ENCODE measurements at regions not wholly inside any gene's neighbourhood (a gene's known extent, or its start where the extent isn't known, plus 50 kb on each side); places are given as distances from the start of the nearest gene placed in this dataset.

DNA sequence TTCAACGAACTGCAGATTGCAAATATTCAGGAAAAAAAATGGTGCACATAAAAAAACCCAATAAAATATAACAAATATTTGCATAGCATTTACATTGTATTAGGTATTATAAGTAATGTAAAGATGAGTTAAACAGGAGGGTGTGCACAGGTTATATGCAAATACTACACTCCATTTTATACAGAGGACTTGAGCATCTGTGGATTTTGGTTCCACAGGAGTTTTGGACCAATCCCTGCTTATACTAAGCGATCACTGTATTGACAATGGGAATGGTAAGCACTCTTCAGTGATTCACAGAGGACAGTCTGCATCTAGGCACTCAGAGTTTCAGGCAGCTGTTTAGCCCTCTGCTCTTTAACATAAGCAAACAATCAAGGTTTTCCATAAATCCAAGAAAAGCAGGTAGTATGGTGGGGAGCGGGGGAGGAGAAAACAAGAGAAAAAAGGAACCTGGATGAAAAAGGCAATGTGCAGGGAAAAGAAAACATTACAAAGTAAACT is 206.0 kb upstream of the PARD3B start:
- Histone ChIP-seq H3K27ac (ENCODE audit: low read depth in 2 of 2, low read length in 1 of 2) (no peak overlapping the region), H3K9me3 (ENCODE audit: control insufficient read depth in 2 of 2, insufficient read depth in 1 of 2, low read depth in 1 of 2, low read length in 1 of 2) (no peaks in the 10 kb centered on the region), H3K36me3 (ENCODE audit: control insufficient read depth in 2 of 2, insufficient read depth in 2 of 2, low read length in 1 of 2) (no peaks in the 10 kb centered on the region), H3K4me3 (ENCODE audit: low read depth in 1 of 2, low read length in 2 of 2) (no peak overlapping the region), H3K4me1 (ENCODE audit: control insufficient read depth in 2 of 2, insufficient read depth in 2 of 2, low read length in 1 of 2) (no peaks in the 10 kb centered on the region), H3K27me3 (ENCODE audit: control insufficient read depth in 1 of 2, insufficient read depth in 2 of 2, low read length in 2 of 2) (no peaks in the 10 kb centered on the region)
- 93 to 95% methylated on average over 3 of the region's 3 CpGs for WGBS, 2 donors

- H3K4me1 ChIP-seq (ENCODE audit: control insufficient read depth in 2 of 2, insufficient read depth in 2 of 2, low read length in 1 of 2) = no peaks in the 10 kb centered on the region
- no peaks in the 10 kb centered on the region for H3K27me3 ChIP-seq (ENCODE audit: control insufficient read depth in 1 of 2, insufficient read depth in 2 of 2, low read length in 2 of 2)
- 74 to 82% methylated on average over 6 of the region's 6 CpGs for WGBS, 2 donors
Measured at GRCh38 chr2:204340511-204340910, 204.8 kb upstream of the PARD3B start.

GRCh38 chr2:204341887-204342276 is 203.4 kb upstream of the PARD3B start:
- H3K27me3 ChIP-seq (ENCODE audit: control insufficient read depth in 1 of 2, insufficient read depth in 2 of 2, low read length in 2 of 2) = no peaks in the 10 kb centered on the region
- H3K4me3 ChIP-seq (ENCODE audit: low read depth in 1 of 2, low read length in 2 of 2) = no peak overlapping the region
- H3K36me3 ChIP-seq (ENCODE audit: control insufficient read depth in 2 of 2, insufficient read depth in 2 of 2, low read length in 1 of 2) = no peaks in the 10 kb centered on the region
- no peaks in the 10 kb centered on the region for H3K4me1 ChIP-seq (ENCODE audit: control insufficient read depth in 2 of 2, insufficient read depth in 2 of 2, low read length in 1 of 2)
- no peaks in the 10 kb centered on the region for H3K9me3 ChIP-seq (ENCODE audit: control insufficient read depth in 2 of 2, insufficient read depth in 1 of 2, low read depth in 1 of 2, low read length in 1 of 2)
- 68 to 69% methylated on average over 2 of the region's 2 CpGs for WGBS, 2 donors
- no peak overlapping the region for H3K27ac ChIP-seq (ENCODE audit: low read depth in 2 of 2, low read length in 1 of 2)

More at GRCh38 chr2:204340511-204340910, 204.8 kb upstream of the PARD3B start:
- Histone ChIP-seq H3K9me3 (ENCODE audit: control insufficient read depth in 2 of 2, insufficient read depth in 1 of 2, low read depth in 1 of 2, low read length in 1 of 2) (no peaks in the 10 kb centered on the region), H3K4me3 (ENCODE audit: low read depth in 1 of 2, low read length in 2 of 2) (no peak overlapping the region), H3K36me3 (ENCODE audit: control insufficient read depth in 2 of 2, insufficient read depth in 2 of 2, low read length in 1 of 2) (no peaks in the 10 kb centered on the region), H3K27ac (ENCODE audit: low read depth in 2 of 2, low read length in 1 of 2) (no peak overlapping the region)

GRCh38 chr2:204343685-204344084 is 201.6 kb upstream of the PARD3B start:
- H3K27ac ChIP-seq (ENCODE audit: low read depth in 2 of 2, low read length in 1 of 2) = no peak overlapping the region
- H3K36me3 ChIP-seq (ENCODE audit: control insufficient read depth in 2 of 2, insufficient read depth in 2 of 2, low read length in 1 of 2) = no peaks in the 10 kb centered on the region
- H3K4me1 ChIP-seq (ENCODE audit: control insufficient read depth in 2 of 2, insufficient read depth in 2 of 2, low read length in 1 of 2) = no peaks in the 10 kb centered on the region
- no peaks in the 10 kb centered on the region for H3K27me3 ChIP-seq (ENCODE audit: control insufficient read depth in 1 of 2, insufficient read depth in 2 of 2, low read length in 2 of 2)
- 90 to 93% methylated on average over 2 of the region's 2 CpGs for WGBS, 2 donors
- no peak overlapping the region for H3K4me3 ChIP-seq (ENCODE audit: low read depth in 1 of 2, low read length in 2 of 2)
- no peaks in the 10 kb centered on the region for H3K9me3 ChIP-seq (ENCODE audit: control insufficient read depth in 2 of 2, insufficient read depth in 1 of 2, low read depth in 1 of 2, low read length in 1 of 2)

DNA sequence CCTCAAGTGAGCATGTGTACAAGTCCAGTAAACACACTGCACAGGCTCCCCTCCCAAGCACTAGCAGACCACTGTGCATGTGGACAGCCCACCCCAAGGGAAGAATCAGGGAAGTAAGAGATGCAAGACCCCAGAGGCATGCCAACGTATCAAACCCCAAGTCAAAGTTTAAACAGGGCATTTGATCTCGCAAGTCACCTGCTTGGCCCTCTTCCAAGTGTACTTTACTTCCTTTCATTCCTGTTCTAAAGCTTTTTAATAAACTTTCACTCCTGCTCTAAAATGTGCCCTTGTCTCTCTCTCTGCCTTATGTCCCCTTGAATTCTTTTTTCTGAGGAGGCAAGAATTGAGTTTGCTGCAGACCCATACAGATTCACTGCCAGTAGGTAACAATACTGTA is 201.2 kb upstream of the PARD3B start:
- no peaks in the 10 kb centered on the region for H3K4me1 ChIP-seq (ENCODE audit: control insufficient read depth in 2 of 2, insufficient read depth in 2 of 2, low read length in 1 of 2)
- H3K27ac ChIP-seq (ENCODE audit: low read depth in 2 of 2, low read length in 1 of 2) = no peak overlapping the region
- H3K27me3 ChIP-seq (ENCODE audit: control insufficient read depth in 1 of 2, insufficient read depth in 2 of 2, low read length in 2 of 2) = no peaks in the 10 kb centered on the region
- no peaks in the 10 kb centered on the region for H3K9me3 ChIP-seq (ENCODE audit: control insufficient read depth in 2 of 2, insufficient read depth in 1 of 2, low read depth in 1 of 2, low read length in 1 of 2)
- 19 to 31% methylated on average over 2 of the region's 2 CpGs for WGBS, 2 donors
- H3K4me3 ChIP-seq (ENCODE audit: low read depth in 1 of 2, low read length in 2 of 2) = no peak overlapping the region
- no peaks in the 10 kb centered on the region for H3K36me3 ChIP-seq (ENCODE audit: control insufficient read depth in 2 of 2, insufficient read depth in 2 of 2, low read length in 1 of 2)

DNA sequence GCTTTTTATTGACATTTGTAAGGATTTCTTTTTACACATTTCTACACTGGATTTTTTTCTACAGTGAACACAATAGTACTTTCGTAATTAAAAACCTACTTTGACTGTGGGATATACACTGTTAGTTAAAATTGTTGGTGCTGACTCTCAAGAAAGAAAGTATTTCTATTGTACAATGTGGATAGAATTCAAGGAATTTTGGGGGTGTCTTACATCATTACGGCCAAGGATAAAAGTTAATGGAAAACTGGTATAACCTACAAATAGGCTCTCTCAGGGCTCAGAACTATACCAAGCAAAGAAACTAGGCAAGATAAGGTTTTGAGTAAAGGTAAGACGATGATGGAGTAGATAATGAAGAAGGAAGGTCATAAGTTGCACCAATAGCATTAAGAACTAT is 198.4 kb upstream of the PARD3B start:
- H3K36me3 ChIP-seq (ENCODE audit: control insufficient read depth in 2 of 2, insufficient read depth in 2 of 2, low read length in 1 of 2) = no peaks in the 10 kb centered on the region
- H3K27ac ChIP-seq (ENCODE audit: low read depth in 2 of 2, low read length in 1 of 2) = no peak overlapping the region
- no peaks in the 10 kb centered on the region for H3K27me3 ChIP-seq (ENCODE audit: control insufficient read depth in 1 of 2, insufficient read depth in 2 of 2, low read length in 2 of 2)
- no peaks in the 10 kb centered on the region for H3K4me1 ChIP-seq (ENCODE audit: control insufficient read depth in 2 of 2, insufficient read depth in 2 of 2, low read length in 1 of 2)
- H3K9me3 ChIP-seq (ENCODE audit: control insufficient read depth in 2 of 2, insufficient read depth in 1 of 2, low read depth in 1 of 2, low read length in 1 of 2) = no peaks in the 10 kb centered on the region
- H3K4me3 ChIP-seq (ENCODE audit: low read depth in 1 of 2, low read length in 2 of 2) = no peak overlapping the region
- WGBS, 2 donors = 88 to 92% methylated on average over 3 of the region's 3 CpGs

- Histone ChIP-seq H3K36me3 (ENCODE audit: control insufficient read depth in 2 of 2, insufficient read depth in 2 of 2, low read length in 1 of 2) (no peaks in the 10 kb centered on the region), H3K4me3 (ENCODE audit: low read depth in 1 of 2, low read length in 2 of 2) (no peak overlapping the region), H3K27me3 (ENCODE audit: control insufficient read depth in 1 of 2, insufficient read depth in 2 of 2, low read length in 2 of 2) (no peaks in the 10 kb centered on the region), H3K4me1 (ENCODE audit: control insufficient read depth in 2 of 2, insufficient read depth in 2 of 2, low read length in 1 of 2) (no peaks in the 10 kb centered on the region), H3K27ac (ENCODE audit: low read depth in 2 of 2, low read length in 1 of 2) (no peak overlapping the region), H3K9me3 (ENCODE audit: control insufficient read depth in 2 of 2, insufficient read depth in 1 of 2, low read depth in 1 of 2, low read length in 1 of 2) (no peaks in the 10 kb centered on the region)
- 69 to 72% methylated on average over 4 of the region's 4 CpGs for WGBS, 2 donors
Measured at GRCh38 chr2:204353823-204354222, 191.5 kb upstream of the PARD3B start.

DNA sequence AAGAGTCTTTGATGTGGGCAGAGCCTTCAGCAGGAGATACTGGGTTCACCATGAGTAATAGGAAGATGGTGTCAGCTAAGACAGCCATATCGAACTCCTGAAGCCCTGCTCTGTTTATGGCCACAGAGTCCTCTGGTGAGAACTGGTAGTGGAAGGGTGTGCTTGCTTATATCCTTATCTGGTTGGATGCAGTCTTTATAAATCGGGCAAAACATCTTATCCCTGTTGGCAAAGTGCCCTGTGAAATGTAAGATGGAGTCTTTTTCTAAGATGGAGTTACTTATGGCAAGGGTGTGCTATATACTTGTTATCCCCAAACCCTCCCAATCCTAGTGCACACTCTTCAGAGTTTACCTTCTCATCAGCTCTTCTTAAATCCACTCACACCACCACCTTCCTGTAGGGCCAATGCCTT is 190.8 kb upstream of the PARD3B start:
- H3K4me3 ChIP-seq (ENCODE audit: low read depth in 1 of 2, low read length in 2 of 2) = no peak overlapping the region
- H3K27ac ChIP-seq (ENCODE audit: low read depth in 2 of 2, low read length in 1 of 2) = no peak overlapping the region
- H3K9me3 ChIP-seq (ENCODE audit: control insufficient read depth in 2 of 2, insufficient read depth in 1 of 2, low read depth in 1 of 2, low read length in 1 of 2) = no peaks in the 10 kb centered on the region
- no peaks in the 10 kb centered on the region for H3K36me3 ChIP-seq (ENCODE audit: control insufficient read depth in 2 of 2, insufficient read depth in 2 of 2, low read length in 1 of 2)
- 76 to 79% methylated on average over 2 of the region's 2 CpGs for WGBS, 2 donors
- H3K27me3 ChIP-seq (ENCODE audit: control insufficient read depth in 1 of 2, insufficient read depth in 2 of 2, low read length in 2 of 2) = no peaks in the 10 kb centered on the region
- no peaks in the 10 kb centered on the region for H3K4me1 ChIP-seq (ENCODE audit: control insufficient read depth in 2 of 2, insufficient read depth in 2 of 2, low read length in 1 of 2)

- Histone ChIP-seq H3K27ac (ENCODE audit: low read depth in 2 of 2, low read length in 1 of 2) (no peak overlapping the region), H3K9me3 (ENCODE audit: control insufficient read depth in 2 of 2, insufficient read depth in 1 of 2, low read depth in 1 of 2, low read length in 1 of 2) (no peaks in the 10 kb centered on the region), H3K4me3 (ENCODE audit: low read depth in 1 of 2, low read length in 2 of 2) (no peak overlapping the region), H3K36me3 (ENCODE audit: control insufficient read depth in 2 of 2, insufficient read depth in 2 of 2, low read length in 1 of 2) (no peaks in the 10 kb centered on the region), H3K27me3 (ENCODE audit: control insufficient read depth in 1 of 2, insufficient read depth in 2 of 2, low read length in 2 of 2) (no peaks in the 10 kb centered on the region), H3K4me1 (ENCODE audit: control insufficient read depth in 2 of 2, insufficient read depth in 2 of 2, low read length in 1 of 2) (no peaks in the 10 kb centered on the region)
- 60 to 67% methylated on average over 1 of the region's 1 CpG for WGBS, 2 donors
Measured at GRCh38 chr2:204355688-204356087, 189.6 kb upstream of the PARD3B start.

DNA sequence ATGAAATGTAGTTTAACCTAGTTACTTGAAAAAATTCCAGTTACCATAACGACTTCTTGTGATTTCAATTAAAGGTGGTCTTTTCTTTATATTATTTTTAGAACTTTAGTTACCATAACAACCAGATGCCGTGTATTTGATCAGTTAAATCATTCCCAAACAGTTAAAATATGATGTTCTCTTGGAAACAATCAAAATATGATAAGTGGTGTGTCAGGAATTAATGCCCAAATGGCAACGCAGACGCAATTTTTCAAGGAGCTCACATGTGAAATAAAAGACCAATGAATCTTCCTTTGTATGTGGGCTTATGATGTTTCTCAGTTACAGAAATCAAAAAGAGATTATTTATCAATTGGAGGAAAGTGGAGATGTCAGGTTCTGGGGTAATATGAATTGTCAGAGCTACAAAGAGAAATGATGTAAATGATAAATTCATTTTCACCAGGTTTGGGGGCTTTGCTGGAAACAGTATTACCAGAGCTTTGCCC is 189.1 kb upstream of the PARD3B start:
- Histone ChIP-seq H3K4me3 (ENCODE audit: low read depth in 1 of 2, low read length in 2 of 2) (no peak overlapping the region), H3K27ac (ENCODE audit: low read depth in 2 of 2, low read length in 1 of 2) (no peak overlapping the region), H3K27me3 (ENCODE audit: control insufficient read depth in 1 of 2, insufficient read depth in 2 of 2, low read length in 2 of 2) (no peaks in the 10 kb centered on the region), H3K36me3 (ENCODE audit: control insufficient read depth in 2 of 2, insufficient read depth in 2 of 2, low read length in 1 of 2) (no peaks in the 10 kb centered on the region), H3K9me3 (ENCODE audit: control insufficient read depth in 2 of 2, insufficient read depth in 1 of 2, low read depth in 1 of 2, low read length in 1 of 2) (no peaks in the 10 kb centered on the region), H3K4me1 (ENCODE audit: control insufficient read depth in 2 of 2, insufficient read depth in 2 of 2, low read length in 1 of 2) (no peaks in the 10 kb centered on the region)
- WGBS, 2 donors = 52 to 71% methylated on average over 4 of the region's 4 CpGs

Data from esophagus (tissue), 2 donors.